Neural progenitor cell (in vitro differentiated cells): ENCODE measurements at regions not wholly inside any gene's neighbourhood (a gene's known extent, or its start where the extent isn't known, plus 50 kb on each side); places are given as distances from the start of the nearest gene placed in this dataset.

Experiments used
- DNase-seq: peaks from one replicate; pipeline ENCODE4 v3.0.0-alpha.2; 2016; ENCODE audit warnings: low spot score
- H2AFZ ChIP-seq: fragments of 200-600 bp; sonication (generic); replicated peaks from 2 replicates; pipeline ENCODE4 v1.6.1; 2016; ENCODE audit warnings: antibody characterized with exemption
- H3F3A ChIP-seq: fragments of 200-600 bp; sonication (generic); 2 replicates; pipeline ENCODE4 v1.6.1; 2016; ENCODE audit warnings: antibody characterized with exemption, low read depth
- H3K27ac ChIP-seq: fragments of 200-600 bp; sonication (generic); 2 replicates; pipeline ENCODE4 v1.5.1; 2016; ENCODE audit warnings: mild to moderate bottlenecking
- H3K27me3 ChIP-seq: fragments of 200-600 bp; sonication (generic); 2 replicates; pipeline ENCODE4 v1.6.1; 2016; ENCODE audit warnings: mild to moderate bottlenecking, moderate library complexity
- H3K36me3 ChIP-seq: fragments of 200-600 bp; sonication (generic); 2 replicates; pipeline ENCODE4 v1.5.1; 2016
- H3K4me1 ChIP-seq: fragments of 200-600 bp; sonication (generic); 2 replicates; pipeline ENCODE4 v1.6.1; 2016; ENCODE audit warnings: mixed run types
- H3K4me2 ChIP-seq: fragments of 200-600 bp; sonication (generic); 2 replicates; pipeline ENCODE4 v1.6.1; 2016
- H3K4me3 ChIP-seq: fragments of 200-600 bp; sonication (generic); 2 replicates; pipeline ENCODE4 v1.5.1; 2016
- H3K79me2 ChIP-seq: fragments of 200-600 bp; sonication (generic); 2 replicates; pipeline ENCODE4 v1.6.1; 2016; ENCODE audit warnings: low read depth
- H3K9ac ChIP-seq: fragments of 200-600 bp; sonication (generic); 2 replicates; pipeline ENCODE4 v1.6.1; 2016
- H3K9me3 ChIP-seq: fragments of 200-600 bp; sonication (generic); 2 replicates; pipeline ENCODE4 v1.5.1; 2016; ENCODE audit warnings: low read depth
- H4K20me1 ChIP-seq: fragments of 200-600 bp; sonication (generic); 2 replicates; pipeline ENCODE4 v1.6.1; 2016; ENCODE audit warnings: low read depth
- H3K27ac Mint-ChIP-seq: 3 replicates; pipeline ENCODE4 v1.8.0; 2021; ENCODE audit warnings: mixed read lengths
- H3K27me3 Mint-ChIP-seq: 2 replicates; pipeline ENCODE4 v1.8.0; 2022; ENCODE audit warnings: low read depth, mild to moderate bottlenecking, inconsistent platforms, moderate library complexity, mixed read lengths; ENCODE audit not compliant: insufficient read depth
- H3K36me3 Mint-ChIP-seq: 3 replicates; pipeline ENCODE4 v1.8.0; 2021; ENCODE audit warnings: mixed read lengths
- H3K4me1 Mint-ChIP-seq: 3 replicates; pipeline ENCODE4 v1.8.0; 2021; ENCODE audit warnings: mixed read lengths
- H3K4me3 Mint-ChIP-seq: 3 replicates; pipeline ENCODE4 v1.8.0; 2021; ENCODE audit warnings: mild to moderate bottlenecking, moderate library complexity, mixed read lengths
- H3K9me3 Mint-ChIP-seq: 3 replicates; pipeline ENCODE4 v1.8.0; 2020; ENCODE audit warnings: mixed read lengths
- EZH2 ChIP-seq: fragments of 200-600 bp; sonication (generic); IDR thresholded peaks from 2 replicates; pipeline ENCODE4 v1.6.1; 2017; ENCODE audit warnings: antibody characterized with exemption, mild to moderate bottlenecking, moderate library complexity
- EZH2phosphoT487 ChIP-seq: fragments of 200-600 bp; sonication (generic); IDR thresholded peaks from 2 replicates; pipeline ENCODE4 v1.6.1; 2017; ENCODE audit warnings: antibody characterized with exemption
- TF ChIP-seq, protein P1 (sequence below): fragments of 200-600 bp; sonication (generic); IDR thresholded peaks from 2 replicates; pipeline ENCODE4 v1.5.1; 2017; ENCODE audit warnings: antibody characterized with exemption, mild to moderate bottlenecking

DNA sequence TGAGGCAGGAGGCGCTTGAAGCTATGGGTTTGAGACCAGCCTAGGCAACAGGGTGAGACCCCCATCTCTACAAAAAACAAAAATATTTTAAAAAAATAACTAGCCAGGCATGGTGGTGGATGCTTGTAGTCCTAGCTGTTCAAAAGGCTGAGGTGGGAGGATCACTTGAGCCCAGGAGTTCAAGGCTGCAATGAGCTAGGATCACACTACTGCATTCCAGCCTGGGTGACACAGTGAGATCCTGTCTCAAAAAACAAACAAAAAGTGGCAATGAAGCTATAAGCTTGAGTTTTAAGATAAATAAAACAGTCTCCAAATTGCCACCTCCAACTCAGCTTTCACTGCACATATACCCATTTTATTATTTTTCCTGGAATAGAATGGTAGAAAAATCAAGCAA, 281.3 kb downstream of the IPMK start:
- H3K4me1 Mint-ChIP-seq = no peaks in the 10 kb centered on the region
- Histone ChIP-seq H3K4me3 (no peak overlapping the region), H3K9ac (no peak overlapping the region), H4K20me1 (no peaks in the 10 kb centered on the region), H3K27ac (no peak overlapping the region), H3K27me3 (no peaks in the 10 kb centered on the region), H3K9me3 (no peaks in the 10 kb centered on the region), H3K4me1 (no peaks in the 10 kb centered on the region), H3F3A (no peaks in the 10 kb centered on the region), H3K36me3 (no peaks in the 10 kb centered on the region), H3K79me2 (no peaks in the 10 kb centered on the region), H2AFZ (no peak overlapping the region), H3K4me2 (no peak overlapping the region)
- no peak for TF ChIP-seq EZH2phosphoT487
- TF ChIP-seq, protein P1, sequence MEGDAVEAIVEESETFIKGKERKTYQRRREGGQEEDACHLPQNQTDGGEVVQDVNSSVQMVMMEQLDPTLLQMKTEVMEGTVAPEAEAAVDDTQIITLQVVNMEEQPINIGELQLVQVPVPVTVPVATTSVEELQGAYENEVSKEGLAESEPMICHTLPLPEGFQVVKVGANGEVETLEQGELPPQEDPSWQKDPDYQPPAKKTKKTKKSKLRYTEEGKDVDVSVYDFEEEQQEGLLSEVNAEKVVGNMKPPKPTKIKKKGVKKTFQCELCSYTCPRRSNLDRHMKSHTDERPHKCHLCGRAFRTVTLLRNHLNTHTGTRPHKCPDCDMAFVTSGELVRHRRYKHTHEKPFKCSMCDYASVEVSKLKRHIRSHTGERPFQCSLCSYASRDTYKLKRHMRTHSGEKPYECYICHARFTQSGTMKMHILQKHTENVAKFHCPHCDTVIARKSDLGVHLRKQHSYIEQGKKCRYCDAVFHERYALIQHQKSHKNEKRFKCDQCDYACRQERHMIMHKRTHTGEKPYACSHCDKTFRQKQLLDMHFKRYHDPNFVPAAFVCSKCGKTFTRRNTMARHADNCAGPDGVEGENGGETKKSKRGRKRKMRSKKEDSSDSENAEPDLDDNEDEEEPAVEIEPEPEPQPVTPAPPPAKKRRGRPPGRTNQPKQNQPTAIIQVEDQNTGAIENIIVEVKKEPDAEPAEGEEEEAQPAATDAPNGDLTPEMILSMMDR = no peak
- TF ChIP-seq EZH2 = no peak
- H3K4me3 Mint-ChIP-seq = no peak overlapping the region
- H3K27me3 Mint-ChIP-seq = peaks cover 2% of the 10 kb centered on the region
- DNase-seq = no peak
- H3K9me3 Mint-ChIP-seq = no peaks in the 10 kb centered on the region
- no peaks in the 10 kb centered on the region for H3K36me3 Mint-ChIP-seq
- no peak overlapping the region for H3K27ac Mint-ChIP-seq

DNA sequence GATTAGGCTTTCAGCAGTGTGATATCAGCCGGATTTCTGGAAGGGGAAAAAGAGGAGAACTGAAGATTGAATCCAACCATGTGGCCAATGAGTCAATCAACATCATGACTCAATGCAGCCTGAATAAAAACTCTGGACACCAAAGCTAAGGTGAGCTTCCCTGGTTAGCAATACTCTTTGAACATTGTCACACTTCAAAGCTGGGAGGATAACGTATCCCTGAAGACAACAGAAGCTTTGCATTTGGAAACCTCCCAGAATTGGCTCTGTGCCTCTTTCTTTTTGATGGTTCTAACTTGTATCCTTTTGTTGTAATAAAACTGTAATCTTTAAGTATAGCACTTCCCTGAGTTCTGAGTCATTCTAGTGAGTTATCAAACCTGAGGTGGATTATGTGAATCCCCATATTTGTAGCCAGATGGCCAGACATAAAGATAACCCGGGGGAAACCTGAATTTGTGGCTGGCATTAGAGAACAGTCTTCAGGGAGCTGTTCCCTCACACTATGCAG, 284.4 kb downstream of the IPMK start:
- Histone ChIP-seq H3K4me3 (no peak overlapping the region), H3F3A (no peaks in the 10 kb centered on the region), H3K36me3 (no peaks in the 10 kb centered on the region), H3K27me3 (no peaks in the 10 kb centered on the region), H3K4me1 (no peaks in the 10 kb centered on the region), H3K9ac (no peak overlapping the region), H3K79me2 (no peaks in the 10 kb centered on the region), H2AFZ (no peak overlapping the region), H3K9me3 (no peaks in the 10 kb centered on the region), H4K20me1 (no peaks in the 10 kb centered on the region), H3K4me2 (no peak overlapping the region), H3K27ac (no peak overlapping the region)
- TF ChIP-seq, protein P1 = no peak
- no peak for TF ChIP-seq EZH2phosphoT487
- TF ChIP-seq EZH2 = no peak
- Mint-ChIP-seq H3K36me3 (no peaks in the 10 kb centered on the region), H3K4me1 (no peaks in the 10 kb centered on the region), H3K27me3 (peaks cover 2% of the 10 kb centered on the region), H3K4me3 (no peak overlapping the region), H3K27ac (no peak overlapping the region), H3K9me3 (no peaks in the 10 kb centered on the region)
- no peak for DNase-seq

DNA sequence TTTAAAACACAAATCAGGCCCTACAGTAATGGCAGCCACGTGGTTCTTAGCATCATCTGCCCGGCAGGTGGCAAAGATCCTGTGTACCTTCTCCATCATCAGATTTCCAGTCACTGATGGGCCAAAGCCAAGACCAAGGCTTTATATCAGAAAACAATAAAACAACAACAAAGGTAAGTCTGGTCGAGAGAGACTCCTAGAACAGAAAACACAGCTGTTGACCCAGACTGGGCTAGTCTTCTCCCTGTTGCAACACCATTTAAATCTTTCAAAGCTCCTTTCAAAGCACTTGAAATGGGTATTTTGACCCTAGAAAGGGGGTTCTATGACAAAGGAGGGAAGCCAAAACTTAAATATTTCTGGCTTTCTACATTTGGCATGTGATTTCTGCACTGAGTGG, 285.6 kb downstream of the IPMK start:
- Histone ChIP-seq H3K27me3 (no peaks in the 10 kb centered on the region), H3K36me3 (no peaks in the 10 kb centered on the region), H4K20me1 (no peaks in the 10 kb centered on the region), H3K4me2 (no peak overlapping the region), H3K27ac (no peak overlapping the region), H3K79me2 (no peaks in the 10 kb centered on the region), H3K4me1 (no peaks in the 10 kb centered on the region), H2AFZ (no peak overlapping the region), H3K9me3 (no peaks in the 10 kb centered on the region), H3K9ac (no peak overlapping the region), H3K4me3 (no peak overlapping the region), H3F3A (no peaks in the 10 kb centered on the region)
- TF ChIP-seq EZH2 (no peak), EZH2phosphoT487 (no peak)
- TF ChIP-seq, protein P1 = no peak
- H3K4me1 Mint-ChIP-seq = no peaks in the 10 kb centered on the region
- H3K36me3 Mint-ChIP-seq = no peaks in the 10 kb centered on the region
- DNase-seq = no peak
- H3K9me3 Mint-ChIP-seq = no peaks in the 10 kb centered on the region
- H3K4me3 Mint-ChIP-seq = no peak overlapping the region
- H3K27me3 Mint-ChIP-seq = peaks cover 2% of the 10 kb centered on the region
- no peak overlapping the region for H3K27ac Mint-ChIP-seq
